ENCODE measurements at regions not wholly inside any gene's neighbourhood (a gene's known extent, or its start where the extent isn't known, plus 50 kb on each side); places are given as distances from the start of the nearest gene placed in this dataset.

- TF ChIP-seq CTCF (conservative IDR thresholded peaks at IDR 0.05) (no peak), ZFX (IDR thresholded peaks at IDR 0.05) (no peak)
Measured at GRCh38 chr2:120886534-120887319, 151.1 kb downstream of the GLI2 start.

Data from C4-2B (cell line).